Lower leg skin (tissue), 4 donors: ENCODE measurements at regions not wholly inside any gene's neighbourhood (a gene's known extent, or its start where the extent isn't known, plus 50 kb on each side); places are given as distances from the start of the nearest gene placed in this dataset.

Experiments
- DNase-seq, 2 donors: peaks; one replicate each; pipeline ENCODE4 v3.0.0-alpha.2; 2019; ENCODE audit warnings: low spot score in 2 of 2
- H3K4me3 ChIP-seq: fragments of 200-600 bp; sonication (generic); 2 replicates; pipeline ENCODE4 v1.5.1; 2017; ENCODE audit warnings: mild to moderate bottlenecking, low read depth; ENCODE audit not compliant: poor library complexity, severe bottlenecking
- POLR2A ChIP-seq, 2 donors: fragments of 450-650 bp; IDR thresholded peaks; one replicate each; pipeline ENCODE4 v1.6.1; 2016 to 2017; ENCODE audit warnings: antibody characterized with exemption in 2 of 2, mild to moderate bottlenecking in 1 of 2, moderate library complexity in 1 of 2
- WGBS, 2 donors: methylation state at CpG; one replicate each; pipeline ENCODE4 v1.1.5; 2018; 5-methylcytosine and 5-hydroxymethylcytosine counted together
- intact Hi-C: fragments of 100-400 bp; cut with DNase I; formaldehyde crosslinking; loops from one replicate; pipeline ENCODE4 v1.15.0; 2023; ENCODE audit warnings: low total_unique reads
- TF ChIP-seq, protein P1 (sequence below), 3 donors: fragments of 450-650 bp; IDR thresholded peaks; one replicate each; pipeline ENCODE4 v1.5.1; 2016; ENCODE audit warnings: antibody characterized with exemption in 3 of 3, mild to moderate bottlenecking in 3 of 3, moderate library complexity in 2 of 3

DNA sequence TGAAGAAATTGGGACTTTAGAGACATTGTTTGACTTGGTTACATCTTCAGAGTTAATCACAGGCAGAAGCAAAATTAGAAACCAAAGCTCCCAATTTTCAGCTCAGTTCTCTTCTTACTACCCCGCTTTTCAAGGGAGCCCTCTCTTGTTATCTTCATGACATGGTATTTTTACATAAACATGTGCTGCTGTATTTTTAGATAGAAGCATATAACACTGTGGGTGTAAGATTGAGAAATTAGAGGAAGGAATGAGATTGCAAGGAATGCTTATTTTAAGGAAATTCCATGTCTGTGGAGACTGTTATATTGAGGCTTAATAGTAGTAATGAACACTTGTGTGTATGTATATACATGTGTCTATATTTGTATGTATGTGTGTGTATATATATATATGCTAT is 401.6 kb downstream of the TMEM232 start:
- no peak for DNase-seq
- no peak overlapping the region for H3K4me3 ChIP-seq
- no peak for TF ChIP-seq POLR2A (IDR thresholded peaks at IDR 0.05)
- TF ChIP-seq, protein P1, sequence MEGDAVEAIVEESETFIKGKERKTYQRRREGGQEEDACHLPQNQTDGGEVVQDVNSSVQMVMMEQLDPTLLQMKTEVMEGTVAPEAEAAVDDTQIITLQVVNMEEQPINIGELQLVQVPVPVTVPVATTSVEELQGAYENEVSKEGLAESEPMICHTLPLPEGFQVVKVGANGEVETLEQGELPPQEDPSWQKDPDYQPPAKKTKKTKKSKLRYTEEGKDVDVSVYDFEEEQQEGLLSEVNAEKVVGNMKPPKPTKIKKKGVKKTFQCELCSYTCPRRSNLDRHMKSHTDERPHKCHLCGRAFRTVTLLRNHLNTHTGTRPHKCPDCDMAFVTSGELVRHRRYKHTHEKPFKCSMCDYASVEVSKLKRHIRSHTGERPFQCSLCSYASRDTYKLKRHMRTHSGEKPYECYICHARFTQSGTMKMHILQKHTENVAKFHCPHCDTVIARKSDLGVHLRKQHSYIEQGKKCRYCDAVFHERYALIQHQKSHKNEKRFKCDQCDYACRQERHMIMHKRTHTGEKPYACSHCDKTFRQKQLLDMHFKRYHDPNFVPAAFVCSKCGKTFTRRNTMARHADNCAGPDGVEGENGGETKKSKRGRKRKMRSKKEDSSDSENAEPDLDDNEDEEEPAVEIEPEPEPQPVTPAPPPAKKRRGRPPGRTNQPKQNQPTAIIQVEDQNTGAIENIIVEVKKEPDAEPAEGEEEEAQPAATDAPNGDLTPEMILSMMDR (IDR thresholded peaks at IDR 0.05): no peak
- intact Hi-C loops: no loop called here
- 85 to 92% methylated on average over 1 of the region's 1 CpG for WGBS, 2 donors

DNA sequence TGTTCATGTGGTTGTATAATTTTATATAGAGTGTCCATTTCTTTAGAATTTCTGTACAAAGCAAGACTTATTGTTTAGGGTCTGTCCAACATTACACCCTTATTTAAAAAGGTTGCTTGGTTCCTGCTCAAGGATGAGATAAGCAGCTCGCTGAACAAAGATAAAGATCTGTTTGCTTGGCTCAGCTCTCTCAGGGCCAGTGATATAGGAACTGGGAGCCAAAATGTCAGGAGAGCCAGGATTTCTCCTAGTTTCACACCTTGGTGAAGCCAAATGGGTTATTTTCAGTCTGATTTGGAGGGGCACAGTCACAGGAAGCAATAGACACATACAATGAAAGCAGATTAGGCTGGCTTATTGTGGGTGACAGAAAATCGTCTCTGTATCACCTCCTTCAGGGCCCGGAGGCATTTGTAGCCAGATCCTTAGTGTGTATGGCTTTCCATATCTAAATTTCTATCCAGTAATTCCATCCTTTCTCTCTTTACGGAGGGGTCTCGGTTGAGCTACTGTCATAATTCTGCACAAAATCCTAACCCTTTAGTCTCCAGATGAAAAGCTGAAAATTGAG is 396.4 kb downstream of the TMEM232 start:
- no peak for DNase-seq
- no peak overlapping the region for H3K4me3 ChIP-seq
- TF ChIP-seq POLR2A (IDR thresholded peaks at IDR 0.05): no peak
- WGBS, 2 donors: 59% methylated on average over 5 of the region's 5 CpGs
- intact Hi-C loops: no loop called here

DNA sequence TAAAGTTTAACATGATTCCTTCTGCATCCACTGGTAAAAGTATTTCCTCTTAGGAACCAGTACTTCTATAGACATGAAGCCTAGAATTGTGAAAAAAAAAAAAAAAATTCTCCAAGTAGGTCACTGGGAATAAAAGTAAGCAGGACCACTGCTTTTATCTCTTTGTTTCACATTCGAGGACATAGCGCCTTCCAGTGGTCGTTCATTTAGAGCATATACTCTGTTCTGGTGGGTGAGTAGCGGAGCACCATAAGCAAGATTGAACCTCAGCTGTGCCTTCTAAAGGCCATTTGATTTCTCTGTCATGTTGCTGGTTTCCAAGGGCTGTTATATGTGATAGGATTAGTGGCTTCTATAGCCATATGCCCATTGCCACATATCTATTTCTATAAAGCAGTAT is 393.1 kb downstream of the TMEM232 start:
- intact Hi-C loops: no loop called here
- WGBS, 2 donors: 69 to 75% methylated on average over 4 of the region's 4 CpGs

DNA sequence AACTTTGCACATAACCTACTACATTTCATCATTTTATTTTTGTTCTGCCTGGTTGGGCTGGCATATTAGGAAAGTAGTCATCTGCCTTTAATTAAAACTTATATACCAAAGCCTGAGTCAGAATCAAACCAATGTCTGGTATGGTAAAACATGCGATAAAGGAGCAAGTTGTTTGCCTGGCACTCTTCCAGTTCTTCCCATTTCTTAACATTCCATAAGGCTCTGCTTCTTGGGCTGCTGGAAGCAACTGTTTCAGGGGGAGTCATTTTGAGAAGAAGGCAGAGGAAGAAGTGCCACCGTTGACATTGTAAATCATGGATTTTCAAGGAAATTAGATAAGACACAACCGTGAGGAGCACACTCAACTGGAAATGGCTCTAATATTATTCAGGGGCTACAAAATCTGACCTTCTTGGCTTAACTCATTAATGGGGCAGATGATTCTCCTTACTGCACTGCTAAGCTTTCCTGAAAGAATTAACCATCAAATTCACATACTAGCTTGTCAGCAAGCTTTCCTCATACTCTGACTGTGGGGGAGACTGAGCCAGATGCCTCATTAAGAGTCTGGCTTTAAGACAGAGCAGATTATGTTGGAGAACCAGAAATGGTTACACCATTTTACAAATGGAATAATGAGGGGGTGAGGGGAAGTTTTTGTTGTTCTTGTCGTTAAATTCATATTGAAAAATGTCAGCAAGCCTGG is 391.0 kb downstream of the TMEM232 start:
- intact Hi-C loops: no loop called here

More for the DNA sequence above, 393.1 kb downstream of the TMEM232 start:
- H3K4me3 ChIP-seq: no peak overlapping the region
- no peak for DNase-seq
- TF ChIP-seq, protein P1 (IDR thresholded peaks at IDR 0.05): no peak
- no peak for TF ChIP-seq POLR2A (IDR thresholded peaks at IDR 0.05)

DNA sequence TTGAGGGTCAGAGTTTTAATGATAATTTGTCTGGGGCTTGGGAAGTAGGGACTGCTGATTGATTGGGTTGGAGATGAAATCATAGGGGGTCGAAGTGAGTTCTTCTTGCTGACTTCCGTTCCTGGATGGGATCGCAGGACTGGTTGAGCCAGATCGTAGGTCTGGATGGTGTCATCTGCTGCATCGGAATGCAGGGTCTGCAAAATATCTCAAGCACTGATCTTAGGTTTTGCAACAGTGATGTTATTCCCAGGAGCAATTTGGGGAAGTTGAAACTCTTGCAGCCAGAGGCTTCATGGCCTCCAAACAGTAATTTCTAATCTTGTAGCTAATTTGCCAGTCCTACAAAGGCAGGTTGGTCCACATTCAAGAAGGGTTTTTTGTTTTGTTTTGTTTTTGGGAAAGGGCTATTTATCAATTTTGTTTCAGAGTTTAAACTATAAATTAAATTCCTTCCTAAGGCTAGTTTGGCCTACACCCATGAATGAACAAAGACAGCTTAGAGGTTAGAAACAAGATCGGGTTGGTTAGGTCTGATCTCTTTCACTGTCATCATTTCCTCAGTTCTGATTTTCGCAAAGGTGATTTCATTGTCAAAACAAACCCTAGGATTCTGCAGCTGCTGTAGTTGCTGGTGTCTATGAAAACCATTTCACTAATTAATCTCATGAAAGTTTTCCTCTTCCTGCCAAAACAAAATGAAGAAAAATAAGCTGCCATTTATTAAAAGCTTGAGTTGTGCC is 388.0 kb downstream of the TMEM232 start:
- no peak overlapping the region for H3K4me3 ChIP-seq
- intact Hi-C loops: no loop called here
- 39 to 54% methylated on average over 7 of the region's 7 CpGs for WGBS, 2 donors
- no peak for TF ChIP-seq POLR2A (IDR thresholded peaks at IDR 0.05)
- TF ChIP-seq, protein P1 (IDR thresholded peaks at IDR 0.05): no peak
- no peak for DNase-seq

More for the DNA sequence above, 391.0 kb downstream of the TMEM232 start:
- 30 to 35% methylated on average over 4 of the region's 4 CpGs for WGBS, 2 donors
- TF ChIP-seq, protein P1 (IDR thresholded peaks at IDR 0.05): no peak
- TF ChIP-seq POLR2A (IDR thresholded peaks at IDR 0.05): no peak
- no peak overlapping the region for H3K4me3 ChIP-seq
- DNase-seq: no peak

DNA sequence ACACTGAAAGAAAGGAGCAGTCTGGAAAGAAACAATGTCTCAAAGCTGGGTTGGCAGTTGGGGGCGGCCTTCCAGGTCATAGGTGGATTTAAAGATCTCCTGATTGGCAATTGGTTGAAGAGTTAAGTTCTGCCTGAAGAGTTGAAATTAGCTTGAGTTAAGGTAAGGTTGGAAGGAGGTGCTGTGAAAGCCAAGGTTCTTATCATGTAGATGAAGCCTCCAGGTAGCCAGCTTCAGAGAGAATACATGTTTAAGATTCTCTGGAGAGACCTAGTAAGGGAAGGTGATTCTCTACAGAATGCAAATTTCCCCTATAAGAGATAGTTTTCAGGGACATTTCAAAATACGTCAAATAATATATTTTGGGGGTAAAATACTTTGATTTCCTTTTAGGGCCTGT is 387.1 kb downstream of the TMEM232 start:
- no peak for DNase-seq
- 90 to 94% methylated on average over 2 of the region's 2 CpGs for WGBS, 2 donors
- intact Hi-C loops: no loop called here
- no peak overlapping the region for H3K4me3 ChIP-seq
- no peak for TF ChIP-seq POLR2A (IDR thresholded peaks at IDR 0.05)
- TF ChIP-seq, protein P1 (IDR thresholded peaks at IDR 0.05): no peak
